ENCODE measurements at regions not wholly inside any gene's neighbourhood (a gene's known extent, or its start where the extent isn't known, plus 50 kb on each side); places are given as distances from the start of the nearest gene placed in this dataset.
"Not testable (repeated sequence)": the region's sequence is repeated elsewhere in the genome, so short reads cannot be mapped to it uniquely, and the experiment has no call there.

DNA sequence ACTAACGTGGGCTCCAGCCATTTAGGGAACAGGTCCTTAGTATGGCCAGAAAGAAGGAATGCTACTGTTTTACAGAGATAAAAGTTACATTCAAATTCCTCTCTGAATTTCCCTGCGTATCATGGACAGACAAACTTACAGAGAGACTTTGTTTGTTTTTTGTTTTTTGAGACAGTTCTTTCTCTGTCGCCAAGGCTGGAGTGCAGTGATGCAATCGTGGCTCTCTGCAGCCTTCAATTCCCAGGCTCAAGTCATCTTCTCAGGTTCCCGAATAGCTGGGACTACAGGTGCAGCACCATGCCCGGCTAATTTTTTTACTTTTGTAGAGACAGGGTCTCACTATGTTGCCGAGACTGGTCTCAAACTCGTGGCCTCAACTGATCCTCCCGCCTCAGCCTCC, 64.5 kb upstream of the MPP7 start:
- no peak for DNase-seq (ENCODE audit: low read depth)
- no peak for TF ChIP-seq CTCF (IDR thresholded peaks at IDR 0.05; ENCODE audit: low read depth, low read length, missing control alignments)

GRCh38 chr10:28367929-28368484, 65.1 kb upstream of the MPP7 start:
- DNase-seq (ENCODE audit: low read depth) = peak; percentile 54
- no peak overlapping the region for H3K4me3 ChIP-seq (ENCODE audit: low read depth, low read length)
- no peak for TF ChIP-seq CTCF (IDR thresholded peaks at IDR 0.05; ENCODE audit: low read depth, low read length, missing control alignments)

More for the DNA sequence above, 64.5 kb upstream of the MPP7 start:
- no peak overlapping the region for H3K4me3 ChIP-seq (ENCODE audit: low read depth, low read length)

DNA sequence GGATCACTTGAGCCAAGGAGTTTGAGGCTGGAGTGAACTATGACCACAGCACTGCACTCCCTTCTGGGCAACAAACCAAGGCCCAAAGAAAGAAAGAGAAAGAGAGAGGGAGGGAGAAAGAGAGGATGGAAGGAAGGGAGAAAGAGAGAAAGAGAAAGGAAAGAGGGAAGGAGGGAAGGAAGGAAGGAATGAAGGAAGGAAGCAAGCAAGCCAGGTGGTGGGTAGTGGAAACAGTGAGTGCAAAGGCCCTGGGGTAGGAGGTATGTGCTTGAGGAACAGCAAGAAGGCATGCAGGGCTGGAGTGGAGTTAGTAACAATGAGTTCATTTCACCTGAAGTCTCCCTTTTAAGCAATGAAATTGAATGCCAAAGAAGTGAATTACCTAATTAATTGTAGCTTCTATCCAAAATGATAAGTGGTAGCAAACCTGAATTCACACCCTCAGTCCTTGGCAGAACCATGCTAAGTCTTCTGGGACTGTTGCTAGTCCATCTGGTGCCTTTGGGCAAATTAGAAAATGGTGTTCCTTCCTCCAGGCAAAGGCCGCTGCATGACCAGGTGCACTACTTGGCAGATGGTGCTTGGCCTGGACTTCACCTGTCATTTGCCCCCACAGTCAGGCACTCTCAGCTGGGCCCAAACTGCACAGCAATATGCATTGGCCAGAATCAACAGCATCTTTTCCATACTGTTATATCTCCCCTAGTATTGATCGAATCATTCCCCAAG, 67.4 kb upstream of the MPP7 start:
- no peak for DNase-seq (ENCODE audit: low read depth)
- no peak overlapping the region for H3K4me3 ChIP-seq (ENCODE audit: low read depth, low read length)
- no peak for TF ChIP-seq CTCF (IDR thresholded peaks at IDR 0.05; ENCODE audit: low read depth, low read length, missing control alignments)

- not testable (repeated sequence) for DNase-seq (ENCODE audit: low read depth)
Measured at GRCh38 chr10:28371638-28372037, 68.8 kb upstream of the MPP7 start.

DNA sequence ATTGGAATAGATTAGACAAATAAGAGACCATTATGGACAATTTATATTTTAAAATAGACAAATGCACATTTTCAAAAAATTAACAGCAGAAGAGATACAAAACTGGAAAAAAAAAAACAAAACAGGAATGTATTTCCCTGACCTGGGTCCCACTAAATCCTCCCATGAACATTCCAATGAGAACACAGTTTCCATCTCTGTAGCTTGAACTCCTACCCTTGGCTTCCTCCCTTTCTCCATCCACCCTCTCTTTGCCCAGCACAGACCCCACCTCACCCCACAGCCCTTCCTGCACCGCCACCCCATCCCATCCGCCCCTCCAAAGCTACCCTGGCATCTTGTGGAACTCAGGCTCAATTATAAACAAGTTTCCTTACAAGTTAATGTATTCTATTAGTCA, 71.2 kb upstream of the MPP7 start:
- no peak overlapping the region for H3K4me3 ChIP-seq (ENCODE audit: low read depth, low read length)
- TF ChIP-seq CTCF (IDR thresholded peaks at IDR 0.05; ENCODE audit: low read depth, low read length, missing control alignments) = no peak
- DNase-seq (ENCODE audit: low read depth) = no peak

More at GRCh38 chr10:28371638-28372037, 68.8 kb upstream of the MPP7 start:
- not testable (repeated sequence) for H3K4me3 ChIP-seq (ENCODE audit: low read depth, low read length)

- no peak for TF ChIP-seq CTCF (IDR thresholded peaks at IDR 0.05; ENCODE audit: low read depth, low read length, missing control alignments)
- no peak for DNase-seq (ENCODE audit: low read depth)
- H3K4me3 ChIP-seq (ENCODE audit: low read depth, low read length) = no peak overlapping the region
Measured at GRCh38 chr10:28375399-28376354, 72.8 kb upstream of the MPP7 start.

GRCh38 chr10:28378986-28379585, 76.2 kb upstream of the MPP7 start:
- DNase-seq (ENCODE audit: low read depth) = no peak
- TF ChIP-seq CTCF (IDR thresholded peaks at IDR 0.05; ENCODE audit: low read depth, low read length, missing control alignments) = no peak

More at GRCh38 chr10:28378986-28379585, 76.2 kb upstream of the MPP7 start:
- H3K4me3 ChIP-seq (ENCODE audit: low read depth, low read length) = no peak overlapping the region

Measured in GM12864 (cell line).